Activated CD8-positive, alpha-beta T cell treated with anti-CD3 and anti-CD28 coated beads for 36 hours (primary cell): ENCODE measurements at regions not wholly inside any gene's neighbourhood (a gene's known extent, or its start where the extent isn't known, plus 50 kb on each side); places are given as distances from the start of the nearest gene placed in this dataset.

Experiments
- ATAC-seq: fragments of 200-7000 bp; cut with Tn5 transposase; one replicate; pipeline ENCODE4 v1.10.0; 2021; ENCODE audit warnings: mild to moderate bottlenecking, moderate library complexity
- CTCF ChIA-PET: fragments of 350-600 bp; sonication (Branson Sonifier 250); formaldehyde crosslinking; loops from one replicate; lab custom pipeline; 2021; ENCODE audit warnings: antibody characterized with exemption; lab: Charles Lee
- POLR2A ChIA-PET: fragments of 350-600 bp; sonication (Branson Sonifier 250); formaldehyde crosslinking; loops from one replicate; lab custom pipeline; 2021; ENCODE audit warnings: antibody characterized with exemption; lab: Charles Lee
- DNase-seq: peaks from one replicate; pipeline ENCODE4 v3.0.0-alpha.2; 2020
- H3K27ac Mint-ChIP-seq: one replicate; pipeline ENCODE4 v1.8.0; 2021; ENCODE audit warnings: mild to moderate bottlenecking, mixed read lengths
- H3K27me3 Mint-ChIP-seq: one replicate; pipeline ENCODE4 v1.8.0; 2021; ENCODE audit warnings: mixed read lengths
- H3K36me3 Mint-ChIP-seq: one replicate; pipeline ENCODE4 v1.8.0; 2021; ENCODE audit warnings: low read depth, mixed read lengths
- H3K4me1 Mint-ChIP-seq: one replicate; pipeline ENCODE4 v1.8.0; 2021; ENCODE audit warnings: low read depth, mixed read lengths
- H3K4me3 Mint-ChIP-seq: one replicate; pipeline ENCODE4 v1.8.0; 2021; ENCODE audit warnings: mild to moderate bottlenecking, moderate library complexity, mixed read lengths
- H3K9me3 Mint-ChIP-seq: one replicate; pipeline ENCODE4 v1.8.0; 2021; ENCODE audit warnings: mixed read lengths
- intact Hi-C: fragments of 100-400 bp; cut with micrococcal nuclease; formaldehyde crosslinking; loops from one replicate; pipeline ENCODE4 v1.10.0; 2022
- TF ChIP-seq, protein P1 (sequence below): fragments of 200-600 bp; IDR thresholded peaks from one replicate; pipeline ENCODE4 v1.8.0; 2022; ENCODE audit warnings: antibody characterized with exemption, mild to moderate bottlenecking

DNA sequence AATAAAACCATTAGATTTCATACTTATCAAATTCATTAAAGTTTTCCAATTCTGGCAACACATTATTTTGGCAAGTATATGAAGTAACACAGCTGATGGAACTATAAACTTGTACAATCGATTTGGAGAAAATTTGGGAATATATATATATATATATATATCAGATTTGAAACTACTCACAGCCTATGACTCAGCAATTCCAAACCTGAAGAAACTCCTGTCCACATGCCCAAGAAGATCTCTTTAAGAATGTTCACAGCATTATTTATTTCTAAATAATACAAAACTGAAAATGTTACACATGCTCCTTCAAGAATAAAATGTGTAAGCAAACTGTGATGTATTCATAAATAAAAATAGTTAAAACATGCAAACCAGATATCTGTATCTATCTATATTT is 270.1 kb downstream of the TFAP2A start:
- Mint-ChIP-seq H3K36me3 (no peaks in the 10 kb centered on the region), H3K4me1 (peaks cover 3% of the 10 kb centered on the region), H3K9me3 (no peaks in the 10 kb centered on the region), H3K4me3 (no peak overlapping the region), H3K27ac (no peak overlapping the region), H3K27me3 (peaks cover 10% of the 10 kb centered on the region)
- ChIA-PET CTCF (no interaction called here), POLR2A (no interaction called here)
- intact Hi-C loops: no loop called here
- ATAC-seq (no peak), DNase-seq (no peak)
- TF ChIP-seq, protein P1, sequence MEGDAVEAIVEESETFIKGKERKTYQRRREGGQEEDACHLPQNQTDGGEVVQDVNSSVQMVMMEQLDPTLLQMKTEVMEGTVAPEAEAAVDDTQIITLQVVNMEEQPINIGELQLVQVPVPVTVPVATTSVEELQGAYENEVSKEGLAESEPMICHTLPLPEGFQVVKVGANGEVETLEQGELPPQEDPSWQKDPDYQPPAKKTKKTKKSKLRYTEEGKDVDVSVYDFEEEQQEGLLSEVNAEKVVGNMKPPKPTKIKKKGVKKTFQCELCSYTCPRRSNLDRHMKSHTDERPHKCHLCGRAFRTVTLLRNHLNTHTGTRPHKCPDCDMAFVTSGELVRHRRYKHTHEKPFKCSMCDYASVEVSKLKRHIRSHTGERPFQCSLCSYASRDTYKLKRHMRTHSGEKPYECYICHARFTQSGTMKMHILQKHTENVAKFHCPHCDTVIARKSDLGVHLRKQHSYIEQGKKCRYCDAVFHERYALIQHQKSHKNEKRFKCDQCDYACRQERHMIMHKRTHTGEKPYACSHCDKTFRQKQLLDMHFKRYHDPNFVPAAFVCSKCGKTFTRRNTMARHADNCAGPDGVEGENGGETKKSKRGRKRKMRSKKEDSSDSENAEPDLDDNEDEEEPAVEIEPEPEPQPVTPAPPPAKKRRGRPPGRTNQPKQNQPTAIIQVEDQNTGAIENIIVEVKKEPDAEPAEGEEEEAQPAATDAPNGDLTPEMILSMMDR: no peak

DNA sequence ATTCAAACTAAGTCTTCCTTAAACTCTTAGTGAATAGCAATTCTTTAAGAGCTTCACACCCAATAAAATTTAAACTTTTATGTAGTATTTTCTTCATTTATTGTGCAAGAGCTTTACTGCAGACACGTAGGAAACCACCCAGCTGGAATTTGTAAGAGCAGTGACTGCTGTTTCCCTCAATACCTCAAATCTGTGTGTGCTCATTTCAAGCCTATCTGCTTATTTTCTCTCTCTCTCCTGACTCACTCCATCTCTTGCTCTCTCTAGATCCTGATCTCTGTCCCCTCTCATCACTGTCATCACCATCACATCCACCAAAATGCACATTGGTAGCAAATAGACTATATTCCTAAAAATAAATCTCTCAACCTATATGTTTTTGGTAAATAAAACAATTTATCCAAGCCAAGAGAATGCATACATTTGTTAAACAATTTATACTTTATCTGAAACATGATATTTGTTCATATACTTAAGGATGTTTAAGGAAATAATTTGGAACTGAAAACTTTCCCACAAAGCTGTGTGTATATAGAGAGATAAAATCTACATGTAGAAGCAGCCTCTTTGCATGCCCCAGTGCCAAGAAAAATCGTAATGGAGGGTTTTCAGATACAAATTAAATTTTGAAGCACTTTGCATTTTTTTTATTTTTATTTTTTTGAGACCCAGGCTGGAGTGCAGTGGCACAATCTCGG is 273.0 kb downstream of the TFAP2A start:
- Mint-ChIP-seq H3K36me3 (no peaks in the 10 kb centered on the region), H3K4me3 (no peak overlapping the region), H3K27me3 (peaks cover 6% of the 10 kb centered on the region), H3K9me3 (no peaks in the 10 kb centered on the region), H3K27ac (no peak overlapping the region), H3K4me1 (peaks cover under 1% of the 10 kb centered on the region)
- POLR2A ChIA-PET: no interaction called here
- intact Hi-C loops: no loop called here
- CTCF ChIA-PET: no interaction called here
- ATAC-seq: no peak
- DNase-seq: no peak
- TF ChIP-seq, protein P1: no peak

GRCh38 chr6:10140824-10141223 is 274.1 kb downstream of the TFAP2A start:
- H3K9me3 Mint-ChIP-seq: no peaks in the 10 kb centered on the region
- H3K27me3 Mint-ChIP-seq: peaks cover 6% of the 10 kb centered on the region
- H3K4me1 Mint-ChIP-seq: no peaks in the 10 kb centered on the region
- intact Hi-C loops: no loop called here
- ATAC-seq (no peak), DNase-seq (no peak)
- ChIA-PET CTCF (no interaction called here), POLR2A (no interaction called here)
- H3K4me3 Mint-ChIP-seq: no peak overlapping the region
- no peak overlapping the region for H3K27ac Mint-ChIP-seq
- TF ChIP-seq, protein P1: no peak
- H3K36me3 Mint-ChIP-seq: no peaks in the 10 kb centered on the region

- ChIA-PET CTCF (no interaction called here), POLR2A (no interaction called here)
- H3K36me3 Mint-ChIP-seq: no peaks in the 10 kb centered on the region
- no peak for DNase-seq
- H3K4me3 Mint-ChIP-seq: no peak overlapping the region
- H3K9me3 Mint-ChIP-seq: no peaks in the 10 kb centered on the region
- peaks cover 6% of the 10 kb centered on the region for H3K27me3 Mint-ChIP-seq
- no peaks in the 10 kb centered on the region for H3K4me1 Mint-ChIP-seq
- no peak for ATAC-seq
- TF ChIP-seq, protein P1: no peak
- H3K27ac Mint-ChIP-seq: no peak overlapping the region
- intact Hi-C loops: no loop called here
Measured at GRCh38 chr6:10140136-10140535, 274.7 kb downstream of the TFAP2A start.

- Mint-ChIP-seq H3K36me3 (no peaks in the 10 kb centered on the region), H3K4me3 (no peak overlapping the region), H3K4me1 (no peaks in the 10 kb centered on the region), H3K9me3 (no peaks in the 10 kb centered on the region), H3K27me3 (peaks cover 6% of the 10 kb centered on the region), H3K27ac (no peak overlapping the region)
- POLR2A ChIA-PET: no interaction called here
- DNase-seq (no peak), ATAC-seq (no peak)
- intact Hi-C loops: no loop called here
- CTCF ChIA-PET: no interaction called here
- TF ChIP-seq, protein P1: no peak
Measured at GRCh38 chr6:10138917-10139316, 276.0 kb downstream of the TFAP2A start.
